Panc1 (cell line): ENCODE measurements at regions not wholly inside any gene's neighbourhood (a gene's known extent, or its start where the extent isn't known, plus 50 kb on each side); places are given as distances from the start of the nearest gene placed in this dataset.

Source experiments
- ATAC-seq: fragments of 200-7000 bp; cut with Tn5 transposase; 2 replicates; pipeline ENCODE4 v1.9.1; 2020; ENCODE audit warnings: mild to moderate bottlenecking, moderate library complexity
- BruUV-seq: library from RNA; stranded (reverse); fragments of 400-500 nt; replicated peaks from 2 replicates; lab custom pipeline; 2021; lab: Mats Ljungman, UMichigan
- CTCF ChIA-PET: fragments of 300-600 bp; sonication (Branson Sonifier 250); formaldehyde crosslinking; loops from one replicate; lab custom pipeline; 2022; ENCODE audit warnings: antibody characterized with exemption; lab: Charles Lee
- POLR2A ChIA-PET: fragments of 300-600 bp; sonication (Branson Sonifier 250); formaldehyde crosslinking; loops from one replicate; lab custom pipeline; 2022; ENCODE audit warnings: antibody characterized with exemption; lab: Charles Lee
- DNase-seq: peaks from one replicate; pipeline ENCODE4 v3.0.0-alpha.2; 2010; ENCODE audit warnings: low read depth, low spot score
- H3K27ac ChIP-seq: 2 replicates; pipeline ENCODE4 v1.5.1; 2011; ENCODE audit warnings: mild to moderate bottlenecking, low read length, inconsistent platforms
- H3K27me3 ChIP-seq: fragments of 200-500 bp; sonication (Bioruptor generic); 2 replicates; pipeline ENCODE4 v1.6.0; 2014; ENCODE audit warnings: low read length, inconsistent platforms; ENCODE audit not compliant: control insufficient read depth, insufficient read depth
- H3K36me3 ChIP-seq: fragments of 200-500 bp; sonication (Bioruptor generic); 2 replicates; pipeline ENCODE4 v1.5.1; 2014; ENCODE audit warnings: inconsistent platforms, mild to moderate bottlenecking, low read length, moderate library complexity; ENCODE audit not compliant: control insufficient read depth, insufficient read depth
- H3K4me1 ChIP-seq: 2 replicates; pipeline ENCODE4 v1.5.1; 2011; ENCODE audit warnings: inconsistent platforms, mild to moderate bottlenecking, low read length, moderate library complexity; ENCODE audit not compliant: control insufficient read depth, insufficient read depth
- H3K4me3 ChIP-seq, 2 experiments: 2 replicates each; pipeline ENCODE4 v1.5.1; 2011 to 2012; ENCODE audit warnings: low read depth in 2 of 2, low read length in 2 of 2, mild to moderate bottlenecking in 2 of 2, inconsistent platforms in 1 of 2, moderate library complexity in 1 of 2
- H3K9me3 ChIP-seq: fragments of 200-500 bp; sonication (Bioruptor generic); 2 replicates; pipeline ENCODE4 v1.5.1; 2014; ENCODE audit warnings: low read depth, mild to moderate bottlenecking, inconsistent platforms, low read length, moderate library complexity; ENCODE audit not compliant: control insufficient read depth, insufficient read depth
- POLR2AphosphoS5 ChIP-seq: IDR thresholded peaks from 2 replicates; pipeline ENCODE4 v1.6.1; 2012; ENCODE audit warnings: mild to moderate bottlenecking, low read depth, low read length, moderate library complexity
- SIN3A ChIP-seq: IDR thresholded peaks from 2 replicates; pipeline ENCODE4 v1.6.1; 2012; ENCODE audit warnings: low read depth, mild to moderate bottlenecking, low read length, moderate library complexity, borderline replicate concordance; ENCODE audit not compliant: insufficient read depth
- TCF7L2 ChIP-seq: IDR thresholded peaks from 2 replicates; pipeline ENCODE4 v1.6.1; 2011; ENCODE audit warnings: mild to moderate bottlenecking, low read depth, low read length, inconsistent platforms
- in situ Hi-C: cut with HindIII; loops from 2 replicates; pipeline ENCODE4 v1.10.0; 2016; ENCODE audit warnings: low sequenced_read_pairs, low pct_unique_long_range_greater_than_20kb
- intact Hi-C: fragments of 100-400 bp; cut with micrococcal nuclease; formaldehyde crosslinking; loops from one replicate; pipeline ENCODE4 v1.10.0; 2022; ENCODE audit not compliant: unreplicated experiment
- TF ChIP-seq, protein P1 (sequence below), 2 experiments: IDR thresholded peaks; 2 replicates each; pipeline ENCODE4 v1.6.1; 2011 to 2012; ENCODE audit warnings: low read depth in 2 of 2, control low read depth in 1 of 2, low read length in 1 of 2, mild to moderate bottlenecking in 1 of 2, moderate library complexity in 1 of 2; ENCODE audit not compliant: insufficient read depth in 1 of 2
- TF ChIP-seq, protein P2 (sequence below): fragments of 450-650 bp; IDR thresholded peaks from 2 replicates; pipeline ENCODE4 v1.5.1; 2017; ENCODE audit warnings: mild to moderate bottlenecking

DNA sequence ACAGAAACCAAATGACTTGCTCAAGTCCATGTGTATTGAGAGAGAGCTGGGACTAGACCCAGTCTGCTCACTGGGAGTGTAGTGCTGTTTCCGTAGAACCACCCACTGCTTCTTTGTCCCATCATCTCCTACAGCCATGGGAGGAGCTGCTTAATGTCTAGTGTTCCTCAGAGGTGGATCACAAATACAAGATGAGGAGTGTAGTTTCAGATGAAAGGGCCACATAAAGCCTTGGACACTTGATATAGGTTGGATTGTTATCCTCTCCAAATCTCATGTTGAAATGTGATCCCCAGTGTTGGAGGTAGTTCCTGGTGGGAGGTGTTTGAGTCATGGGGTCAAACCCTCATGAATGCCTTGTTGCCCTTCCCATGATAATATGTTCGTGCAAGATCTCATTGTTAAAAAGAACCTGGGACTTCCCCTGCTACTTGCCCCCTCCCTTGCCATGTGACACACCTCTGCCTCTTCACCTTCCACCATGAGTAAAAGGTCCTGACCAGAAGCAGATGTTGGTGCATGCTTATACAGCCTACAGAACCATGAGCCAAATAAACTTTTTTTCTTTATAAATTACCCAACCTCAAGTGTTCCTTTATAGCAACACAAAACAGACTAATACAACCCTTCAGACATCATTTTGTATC is 127.5 kb upstream of the DNAH14 start:
- TF ChIP-seq TCF7L2, result no peak
- TF ChIP-seq, protein P1, sequence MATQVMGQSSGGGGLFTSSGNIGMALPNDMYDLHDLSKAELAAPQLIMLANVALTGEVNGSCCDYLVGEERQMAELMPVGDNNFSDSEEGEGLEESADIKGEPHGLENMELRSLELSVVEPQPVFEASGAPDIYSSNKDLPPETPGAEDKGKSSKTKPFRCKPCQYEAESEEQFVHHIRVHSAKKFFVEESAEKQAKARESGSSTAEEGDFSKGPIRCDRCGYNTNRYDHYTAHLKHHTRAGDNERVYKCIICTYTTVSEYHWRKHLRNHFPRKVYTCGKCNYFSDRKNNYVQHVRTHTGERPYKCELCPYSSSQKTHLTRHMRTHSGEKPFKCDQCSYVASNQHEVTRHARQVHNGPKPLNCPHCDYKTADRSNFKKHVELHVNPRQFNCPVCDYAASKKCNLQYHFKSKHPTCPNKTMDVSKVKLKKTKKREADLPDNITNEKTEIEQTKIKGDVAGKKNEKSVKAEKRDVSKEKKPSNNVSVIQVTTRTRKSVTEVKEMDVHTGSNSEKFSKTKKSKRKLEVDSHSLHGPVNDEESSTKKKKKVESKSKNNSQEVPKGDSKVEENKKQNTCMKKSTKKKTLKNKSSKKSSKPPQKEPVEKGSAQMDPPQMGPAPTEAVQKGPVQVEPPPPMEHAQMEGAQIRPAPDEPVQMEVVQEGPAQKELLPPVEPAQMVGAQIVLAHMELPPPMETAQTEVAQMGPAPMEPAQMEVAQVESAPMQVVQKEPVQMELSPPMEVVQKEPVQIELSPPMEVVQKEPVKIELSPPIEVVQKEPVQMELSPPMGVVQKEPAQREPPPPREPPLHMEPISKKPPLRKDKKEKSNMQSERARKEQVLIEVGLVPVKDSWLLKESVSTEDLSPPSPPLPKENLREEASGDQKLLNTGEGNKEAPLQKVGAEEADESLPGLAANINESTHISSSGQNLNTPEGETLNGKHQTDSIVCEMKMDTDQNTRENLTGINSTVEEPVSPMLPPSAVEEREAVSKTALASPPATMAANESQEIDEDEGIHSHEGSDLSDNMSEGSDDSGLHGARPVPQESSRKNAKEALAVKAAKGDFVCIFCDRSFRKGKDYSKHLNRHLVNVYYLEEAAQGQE (IDR thresholded peaks at IDR 0.05; ENCODE audit: insufficient read depth in 1 of 2, low read depth in 2 of 2, low read length in 1 of 2), result no peak
- no peak for TF ChIP-seq SIN3A
- TF ChIP-seq, protein P2, sequence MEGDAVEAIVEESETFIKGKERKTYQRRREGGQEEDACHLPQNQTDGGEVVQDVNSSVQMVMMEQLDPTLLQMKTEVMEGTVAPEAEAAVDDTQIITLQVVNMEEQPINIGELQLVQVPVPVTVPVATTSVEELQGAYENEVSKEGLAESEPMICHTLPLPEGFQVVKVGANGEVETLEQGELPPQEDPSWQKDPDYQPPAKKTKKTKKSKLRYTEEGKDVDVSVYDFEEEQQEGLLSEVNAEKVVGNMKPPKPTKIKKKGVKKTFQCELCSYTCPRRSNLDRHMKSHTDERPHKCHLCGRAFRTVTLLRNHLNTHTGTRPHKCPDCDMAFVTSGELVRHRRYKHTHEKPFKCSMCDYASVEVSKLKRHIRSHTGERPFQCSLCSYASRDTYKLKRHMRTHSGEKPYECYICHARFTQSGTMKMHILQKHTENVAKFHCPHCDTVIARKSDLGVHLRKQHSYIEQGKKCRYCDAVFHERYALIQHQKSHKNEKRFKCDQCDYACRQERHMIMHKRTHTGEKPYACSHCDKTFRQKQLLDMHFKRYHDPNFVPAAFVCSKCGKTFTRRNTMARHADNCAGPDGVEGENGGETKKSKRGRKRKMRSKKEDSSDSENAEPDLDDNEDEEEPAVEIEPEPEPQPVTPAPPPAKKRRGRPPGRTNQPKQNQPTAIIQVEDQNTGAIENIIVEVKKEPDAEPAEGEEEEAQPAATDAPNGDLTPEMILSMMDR, result no peak
- no peak for TF ChIP-seq POLR2AphosphoS5
- no peaks in the 10 kb centered on the region; the same call in none of the 2 replicates for H3K27me3 ChIP-seq
- in situ Hi-C loops, result no loop called here
- DNase-seq (no peak), ATAC-seq (no peak)
- ChIA-PET POLR2A (no interaction called here), CTCF (no interaction called here)
- H3K4me1 ChIP-seq, result no peaks in the 10 kb centered on the region
- intact Hi-C loops, result no loop called here
- no peaks in the 10 kb centered on the region for H3K9me3 ChIP-seq
- H3K27ac ChIP-seq, result no peak overlapping the region
- no peak overlapping the region for H3K4me3 ChIP-seq
- no peaks in the 10 kb centered on the region for H3K36me3 ChIP-seq
- no TSS peak for BruUV-seq

DNA sequence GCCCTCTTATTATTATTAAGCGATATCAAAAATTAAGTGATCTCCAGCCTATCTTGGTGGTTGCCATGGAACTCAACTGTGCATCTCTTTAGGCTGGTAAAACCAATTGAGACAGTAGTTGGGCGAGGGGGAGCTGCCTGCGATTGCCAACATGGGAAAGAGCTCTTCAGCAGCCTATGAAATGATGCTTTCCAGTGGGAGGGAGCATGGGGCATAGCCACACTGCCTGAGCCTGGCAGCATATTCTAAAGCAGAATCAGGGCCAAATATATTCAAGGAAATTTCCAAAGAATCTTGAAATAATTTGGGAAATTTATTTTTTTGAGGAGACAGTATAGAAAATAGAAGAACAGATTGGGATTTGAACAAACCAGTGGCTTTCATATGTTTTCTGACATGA is 126.9 kb upstream of the DNAH14 start:
- Histone ChIP-seq H3K4me1 (no peaks in the 10 kb centered on the region), H3K9me3 (no peaks in the 10 kb centered on the region), H3K27me3 (no peaks in the 10 kb centered on the region; the same call in none of the 2 replicates), H3K27ac (no peak overlapping the region), H3K36me3 (no peaks in the 10 kb centered on the region), H3K4me3 (no peak overlapping the region)
- intact Hi-C loops, result no loop called here
- BruUV-seq, result no TSS peak
- CTCF ChIA-PET, result no interaction called here
- TF ChIP-seq POLR2AphosphoS5 (no peak), TCF7L2 (no peak), SIN3A (no peak)
- TF ChIP-seq, protein P1 (IDR thresholded peaks at IDR 0.05; ENCODE audit: insufficient read depth in 1 of 2, low read depth in 2 of 2, low read length in 1 of 2), result no peak
- TF ChIP-seq, protein P2, result no peak
- POLR2A ChIA-PET, result no interaction called here
- ATAC-seq (no peak), DNase-seq (no peak)
- in situ Hi-C loops, result no loop called here
